PC-9 (cell line): ENCODE measurements at regions not wholly inside any gene's neighbourhood (a gene's known extent, or its start where the extent isn't known, plus 50 kb on each side); places are given as distances from the start of the nearest gene placed in this dataset.

Source experiments
- CTCF ChIP-seq: fragments of 200-600 bp; sonication (generic); conservative IDR thresholded peaks from 2 replicates; pipeline ENCODE4 v1.6.1; 2017; ENCODE audit warnings: mixed run types, antibody characterized with exemption, mild to moderate bottlenecking, moderate library complexity
- EZH2 ChIP-seq: fragments of 200-600 bp; sonication (generic); IDR thresholded peaks from 2 replicates; pipeline ENCODE4 v1.8.0; 2017; ENCODE audit warnings: antibody characterized with exemption, low read depth

GRCh38 chr5:135242866-135243555 is 156.0 kb downstream of the MACROH2A1 start:
- TF ChIP-seq CTCF: no peak
- no peak for TF ChIP-seq EZH2
